Caco-2 (cell line): ENCODE measurements at regions not wholly inside any gene's neighbourhood (a gene's known extent, or its start where the extent isn't known, plus 50 kb on each side); places are given as distances from the start of the nearest gene placed in this dataset.

Source experiments
- BruUV-seq: library from RNA; stranded (reverse); fragments of 400-500 nt; replicated peaks from 2 replicates; lab custom pipeline; 2021; lab: Mats Ljungman, UMichigan
- CTCF ChIA-PET: fragments of 300-600 bp; sonication (Branson Sonifier 250); formaldehyde crosslinking; loops from one replicate; lab custom pipeline; 2022; ENCODE audit warnings: antibody characterized with exemption; lab: Charles Lee
- POLR2A ChIA-PET: fragments of 300-600 bp; sonication (Branson Sonifier 250); formaldehyde crosslinking; loops from one replicate; lab custom pipeline; 2022; ENCODE audit warnings: antibody characterized with exemption; lab: Charles Lee
- DNase-seq, 2 experiments: peaks; one replicate each; pipeline versions ENCODE4 v3.0.0 to v3.0.0-alpha.2; 2020 to 2022
- H3K27me3 ChIP-seq: replicated peaks from 2 replicates; pipeline ENCODE4 v1.6.0; 2011; ENCODE audit warnings: low read length; ENCODE audit not compliant: control insufficient read depth, insufficient read depth
- H3K36me3 ChIP-seq: 2 replicates; pipeline ENCODE4 v1.5.1; 2011; ENCODE audit warnings: low read length; ENCODE audit not compliant: control insufficient read depth, insufficient read depth
- H3K4me1 ChIP-seq: fragments of 250-450 bp; sonication (Bioruptor Pico); 2 replicates; pipeline ENCODE4 v1.5.1; 2020; ENCODE audit warnings: mild to moderate bottlenecking
- H3K4me3 ChIP-seq: 2 replicates; pipeline ENCODE4 v1.5.1; 2011; ENCODE audit warnings: low read depth, mild to moderate bottlenecking, control low read depth, low read length
- H3K9me3 ChIP-seq: fragments of 250-450 bp; sonication (Bioruptor Pico); 2 replicates; pipeline ENCODE4 v1.5.1; 2020; ENCODE audit warnings: mild to moderate bottlenecking, moderate library complexity
- H3K27ac Mint-ChIP-seq: one replicate; pipeline ENCODE4 v1.8.0; 2022; ENCODE audit warnings: mixed read lengths; ENCODE audit not compliant: unreplicated experiment
- H3K27me3 Mint-ChIP-seq: one replicate; pipeline ENCODE4 v1.8.0; 2022; ENCODE audit warnings: mixed read lengths; ENCODE audit not compliant: insufficient read depth, unreplicated experiment
- H3K36me3 Mint-ChIP-seq: one replicate; pipeline ENCODE4 v1.8.0; 2022; ENCODE audit warnings: mild to moderate bottlenecking, mixed read lengths; ENCODE audit not compliant: insufficient read depth, unreplicated experiment
- H3K4me1 Mint-ChIP-seq: one replicate; pipeline ENCODE4 v1.8.0; 2022; ENCODE audit warnings: low read depth, mixed read lengths; ENCODE audit not compliant: unreplicated experiment
- H3K4me3 Mint-ChIP-seq: one replicate; pipeline ENCODE4 v1.8.0; 2022; ENCODE audit warnings: mild to moderate bottlenecking, moderate library complexity, mixed read lengths; ENCODE audit not compliant: unreplicated experiment
- H3K9me3 Mint-ChIP-seq: one replicate; pipeline ENCODE4 v1.8.0; 2022; ENCODE audit warnings: mixed read lengths; ENCODE audit not compliant: unreplicated experiment
- intact Hi-C: fragments of 100-400 bp; cut with micrococcal nuclease; formaldehyde crosslinking; loops from one replicate; pipeline ENCODE4 v1.10.0; 2022; ENCODE audit not compliant: unreplicated experiment
- TF ChIP-seq, protein P1 (sequence below), 2 experiments: fragments of 200-600 bp in 1 of 2; IDR thresholded peaks; 1 replicate in 1 of 2; 2 replicates in 1 of 2; pipeline versions ENCODE4 v1.5.1 to v1.8.0; 2011 to 2022; ENCODE audit warnings: antibody characterized with exemption in 1 of 2, control low read depth in 1 of 2, inconsistent platforms in 1 of 2, low read depth in 1 of 2, low read length in 1 of 2, mild to moderate bottlenecking in 1 of 2, moderate library complexity in 1 of 2; ENCODE audit not compliant: insufficient read depth in 1 of 2, severe bottlenecking in 1 of 2, unreplicated experiment in 1 of 2

- BruUV-seq = no TSS peak
- DNase-seq = no peak
- Mint-ChIP-seq H3K9me3 (no peaks in the 10 kb centered on the region), H3K27ac (no peak overlapping the region), H3K27me3 (no peaks in the 10 kb centered on the region), H3K4me1 (no peaks in the 10 kb centered on the region), H3K36me3 (no peaks in the 10 kb centered on the region), H3K4me3 (no peak overlapping the region)
- intact Hi-C loops = no loop called here
- CTCF ChIA-PET = no interaction called here
- no peak overlapping the region for H3K4me3 ChIP-seq
- POLR2A ChIA-PET = no interaction called here
- TF ChIP-seq, protein P1, sequence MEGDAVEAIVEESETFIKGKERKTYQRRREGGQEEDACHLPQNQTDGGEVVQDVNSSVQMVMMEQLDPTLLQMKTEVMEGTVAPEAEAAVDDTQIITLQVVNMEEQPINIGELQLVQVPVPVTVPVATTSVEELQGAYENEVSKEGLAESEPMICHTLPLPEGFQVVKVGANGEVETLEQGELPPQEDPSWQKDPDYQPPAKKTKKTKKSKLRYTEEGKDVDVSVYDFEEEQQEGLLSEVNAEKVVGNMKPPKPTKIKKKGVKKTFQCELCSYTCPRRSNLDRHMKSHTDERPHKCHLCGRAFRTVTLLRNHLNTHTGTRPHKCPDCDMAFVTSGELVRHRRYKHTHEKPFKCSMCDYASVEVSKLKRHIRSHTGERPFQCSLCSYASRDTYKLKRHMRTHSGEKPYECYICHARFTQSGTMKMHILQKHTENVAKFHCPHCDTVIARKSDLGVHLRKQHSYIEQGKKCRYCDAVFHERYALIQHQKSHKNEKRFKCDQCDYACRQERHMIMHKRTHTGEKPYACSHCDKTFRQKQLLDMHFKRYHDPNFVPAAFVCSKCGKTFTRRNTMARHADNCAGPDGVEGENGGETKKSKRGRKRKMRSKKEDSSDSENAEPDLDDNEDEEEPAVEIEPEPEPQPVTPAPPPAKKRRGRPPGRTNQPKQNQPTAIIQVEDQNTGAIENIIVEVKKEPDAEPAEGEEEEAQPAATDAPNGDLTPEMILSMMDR (IDR thresholded peaks at IDR 0.05; ENCODE audit: insufficient read depth in 1 of 2, low read depth in 1 of 2, low read length in 1 of 2, severe bottlenecking in 1 of 2, unreplicated experiment in 1 of 2) = no peak
- no peaks in the 10 kb centered on the region for H3K27me3 ChIP-seq
- no peaks in the 10 kb centered on the region for H3K4me1 ChIP-seq
- no peaks in the 10 kb centered on the region for H3K9me3 ChIP-seq
- no peaks in the 10 kb centered on the region for H3K36me3 ChIP-seq
These were observed 490.5 kb downstream of the MAGEE1 start for GRCh38 chrX:76918033-76918432.

- Mint-ChIP-seq H3K27me3 (no peaks in the 10 kb centered on the region), H3K4me3 (no peak overlapping the region)
- CTCF ChIA-PET = no interaction called here
These were observed 492.3 kb downstream of the MAGEE1 start for GRCh38 chrX:76919761-76920160.

GRCh38 chrX:76920607-76921006 is 493.1 kb downstream of the MAGEE1 start:
- Histone ChIP-seq H3K4me3 (no peak overlapping the region), H3K27me3 (no peaks in the 10 kb centered on the region), H3K4me1 (no peaks in the 10 kb centered on the region), H3K36me3 (no peaks in the 10 kb centered on the region), H3K9me3 (no peaks in the 10 kb centered on the region)
- Mint-ChIP-seq H3K4me1 (no peaks in the 10 kb centered on the region), H3K27me3 (no peaks in the 10 kb centered on the region), H3K9me3 (no peaks in the 10 kb centered on the region), H3K36me3 (no peaks in the 10 kb centered on the region), H3K27ac (no peak overlapping the region), H3K4me3 (no peak overlapping the region)
- no peak for DNase-seq
- intact Hi-C loops = no loop called here
- POLR2A ChIA-PET = no interaction called here
- no TSS peak for BruUV-seq
- TF ChIP-seq, protein P1 (IDR thresholded peaks at IDR 0.05; ENCODE audit: insufficient read depth in 1 of 2, low read depth in 1 of 2, low read length in 1 of 2, severe bottlenecking in 1 of 2, unreplicated experiment in 1 of 2) = no peak
- CTCF ChIA-PET = no interaction called here

More at GRCh38 chrX:76919761-76920160, 492.3 kb downstream of the MAGEE1 start:
- intact Hi-C loops = no loop called here
- Mint-ChIP-seq H3K27ac (no peak overlapping the region), H3K9me3 (no peaks in the 10 kb centered on the region), H3K4me1 (no peaks in the 10 kb centered on the region), H3K36me3 (no peaks in the 10 kb centered on the region)
- DNase-seq = no peak
- TF ChIP-seq, protein P1 (IDR thresholded peaks at IDR 0.05; ENCODE audit: insufficient read depth in 1 of 2, low read depth in 1 of 2, low read length in 1 of 2, severe bottlenecking in 1 of 2, unreplicated experiment in 1 of 2) = no peak
- Histone ChIP-seq H3K4me3 (no peak overlapping the region), H3K9me3 (no peaks in the 10 kb centered on the region), H3K27me3 (no peaks in the 10 kb centered on the region), H3K36me3 (no peaks in the 10 kb centered on the region), H3K4me1 (no peaks in the 10 kb centered on the region)
- no TSS peak for BruUV-seq
- POLR2A ChIA-PET = no interaction called here
